ENCODE measurements at regions not wholly inside any gene's neighbourhood (a gene's known extent, or its start where the extent isn't known, plus 50 kb on each side); places are given as distances from the start of the nearest gene placed in this dataset.

- TF ChIP-seq POLR2A (IDR thresholded peaks at IDR 0.05) (no peak), CTCF (IDR thresholded peaks at IDR 0.05) (no peak)
Observed at GRCh38 chr10:4059471-4060138, 274.6 kb upstream of the KLF6 start.

All from sigmoid colon (tissue), 3 donors.